MM.1S (cell line): ENCODE measurements at regions not wholly inside any gene's neighbourhood (a gene's known extent, or its start where the extent isn't known, plus 50 kb on each side); places are given as distances from the start of the nearest gene placed in this dataset.
"Not testable (repeated sequence)": the region's sequence is repeated elsewhere in the genome, so short reads cannot be mapped to it uniquely, and the experiment has no call there.

ENCODE experiments used
- EZH2phosphoT487 ChIP-seq: fragments of 300-600 bp; sonication (generic); IDR thresholded peaks from 2 replicates; pipeline ENCODE4 v1.6.1; 2018; ENCODE audit warnings: antibody characterized with exemption, low read length
- TF ChIP-seq, protein P1 (sequence below): fragments of 300-600 bp; sonication (generic); IDR thresholded peaks from 2 replicates; pipeline ENCODE4 v1.5.1; 2016; ENCODE audit warnings: antibody characterized with exemption, low read length, mixed read lengths

- TF ChIP-seq, protein P1, sequence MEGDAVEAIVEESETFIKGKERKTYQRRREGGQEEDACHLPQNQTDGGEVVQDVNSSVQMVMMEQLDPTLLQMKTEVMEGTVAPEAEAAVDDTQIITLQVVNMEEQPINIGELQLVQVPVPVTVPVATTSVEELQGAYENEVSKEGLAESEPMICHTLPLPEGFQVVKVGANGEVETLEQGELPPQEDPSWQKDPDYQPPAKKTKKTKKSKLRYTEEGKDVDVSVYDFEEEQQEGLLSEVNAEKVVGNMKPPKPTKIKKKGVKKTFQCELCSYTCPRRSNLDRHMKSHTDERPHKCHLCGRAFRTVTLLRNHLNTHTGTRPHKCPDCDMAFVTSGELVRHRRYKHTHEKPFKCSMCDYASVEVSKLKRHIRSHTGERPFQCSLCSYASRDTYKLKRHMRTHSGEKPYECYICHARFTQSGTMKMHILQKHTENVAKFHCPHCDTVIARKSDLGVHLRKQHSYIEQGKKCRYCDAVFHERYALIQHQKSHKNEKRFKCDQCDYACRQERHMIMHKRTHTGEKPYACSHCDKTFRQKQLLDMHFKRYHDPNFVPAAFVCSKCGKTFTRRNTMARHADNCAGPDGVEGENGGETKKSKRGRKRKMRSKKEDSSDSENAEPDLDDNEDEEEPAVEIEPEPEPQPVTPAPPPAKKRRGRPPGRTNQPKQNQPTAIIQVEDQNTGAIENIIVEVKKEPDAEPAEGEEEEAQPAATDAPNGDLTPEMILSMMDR: not testable (repeated sequence)
- not testable (repeated sequence) for TF ChIP-seq EZH2phosphoT487
Observed at GRCh38 chr2:111545723-111546431, 338.1 kb downstream of the ANAPC1 start.
